NB4 (cell line): ENCODE measurements at regions not wholly inside any gene's neighbourhood (a gene's known extent, or its start where the extent isn't known, plus 50 kb on each side); places are given as distances from the start of the nearest gene placed in this dataset.

Source experiments
- CTCF ChIP-seq: IDR thresholded peaks from one replicate; pipeline ENCODE4 v1.5.1; 2012; ENCODE audit warnings: low read depth, low read length
- POLR2A ChIP-seq: IDR thresholded peaks from 2 replicates; pipeline ENCODE4 v1.6.1; 2011; ENCODE audit warnings: mild to moderate bottlenecking; ENCODE audit not compliant: insufficient read length; ENCODE audit errors: extremely low read depth

- no peak for TF ChIP-seq POLR2A
- no peak for TF ChIP-seq CTCF
Measured at GRCh38 chr1:96355521-96355920, 366.1 kb upstream of the PTBP2 start.
